ENCODE measurements at regions not wholly inside any gene's neighbourhood (a gene's known extent, or its start where the extent isn't known, plus 50 kb on each side); places are given as distances from the start of the nearest gene placed in this dataset.

DNA sequence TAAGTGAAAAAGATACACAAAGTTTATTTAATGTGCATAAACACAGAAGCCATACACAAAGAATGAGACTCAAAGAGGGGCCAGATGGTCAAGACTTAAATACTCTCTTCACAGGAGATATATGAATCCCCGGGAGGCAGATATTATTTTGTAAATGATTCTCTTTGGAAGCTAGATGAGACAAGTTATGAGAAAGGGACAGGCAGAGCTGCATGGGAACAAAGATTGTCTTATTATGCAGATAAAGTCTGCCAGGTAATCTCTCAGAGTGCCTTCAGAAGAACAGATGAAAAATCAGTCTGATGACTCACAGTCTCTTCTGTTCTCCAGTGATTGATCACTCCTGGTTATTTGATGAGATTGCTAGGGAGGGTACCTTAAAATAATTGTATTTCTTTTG, 89.0 kb downstream of the NAF1 start:
- TF ChIP-seq, protein P1, sequence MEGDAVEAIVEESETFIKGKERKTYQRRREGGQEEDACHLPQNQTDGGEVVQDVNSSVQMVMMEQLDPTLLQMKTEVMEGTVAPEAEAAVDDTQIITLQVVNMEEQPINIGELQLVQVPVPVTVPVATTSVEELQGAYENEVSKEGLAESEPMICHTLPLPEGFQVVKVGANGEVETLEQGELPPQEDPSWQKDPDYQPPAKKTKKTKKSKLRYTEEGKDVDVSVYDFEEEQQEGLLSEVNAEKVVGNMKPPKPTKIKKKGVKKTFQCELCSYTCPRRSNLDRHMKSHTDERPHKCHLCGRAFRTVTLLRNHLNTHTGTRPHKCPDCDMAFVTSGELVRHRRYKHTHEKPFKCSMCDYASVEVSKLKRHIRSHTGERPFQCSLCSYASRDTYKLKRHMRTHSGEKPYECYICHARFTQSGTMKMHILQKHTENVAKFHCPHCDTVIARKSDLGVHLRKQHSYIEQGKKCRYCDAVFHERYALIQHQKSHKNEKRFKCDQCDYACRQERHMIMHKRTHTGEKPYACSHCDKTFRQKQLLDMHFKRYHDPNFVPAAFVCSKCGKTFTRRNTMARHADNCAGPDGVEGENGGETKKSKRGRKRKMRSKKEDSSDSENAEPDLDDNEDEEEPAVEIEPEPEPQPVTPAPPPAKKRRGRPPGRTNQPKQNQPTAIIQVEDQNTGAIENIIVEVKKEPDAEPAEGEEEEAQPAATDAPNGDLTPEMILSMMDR (IDR thresholded peaks at IDR 0.05; ENCODE audit: low read depth, low read length, missing input control), result no peak
- no peak for TF ChIP-seq ATF3 (IDR thresholded peaks at IDR 0.05)
- no peak for TF ChIP-seq GABPA (IDR thresholded peaks at IDR 0.05 in 1 of 2, conservative IDR thresholded peaks at IDR 0.05 in 1 of 2)
- TF ChIP-seq REST (IDR thresholded peaks at IDR 0.05), result no peak
- TF ChIP-seq MAX (IDR thresholded peaks at IDR 0.05), result no peak
- no peak for TF ChIP-seq RXRA (IDR thresholded peaks at IDR 0.05)
- TF ChIP-seq SP1 (IDR thresholded peaks at IDR 0.05), result no peak
- no peak for TF ChIP-seq HNF4G (IDR thresholded peaks at IDR 0.05)
- TF ChIP-seq TAF1 (conservative IDR thresholded peaks at IDR 0.05), result no peak

All from liver (tissue), 3 donors.